HCT116 (cell line): ENCODE measurements at regions not wholly inside any gene's neighbourhood (a gene's known extent, or its start where the extent isn't known, plus 50 kb on each side); places are given as distances from the start of the nearest gene placed in this dataset.

Experiments
- ATAC-seq: fragments of 200-7000 bp; cut with Tn5 transposase; 2 replicates; pipeline ENCODE4 v1.9.1; 2020; ENCODE audit warnings: mild to moderate bottlenecking, moderate library complexity
- BruUV-seq: library from RNA; stranded (reverse); fragments of 400-500 nt; replicated peaks from 2 replicates; lab custom pipeline; 2021; lab: Mats Ljungman, UMichigan
- CTCF ChIA-PET: fragments of 300-600 bp; sonication (Branson Sonifier 250); formaldehyde crosslinking; loops from one replicate; lab custom pipeline; 2021; ENCODE audit warnings: antibody characterized with exemption; lab: Charles Lee
- POLR2A ChIA-PET: fragments of 300-600, 350-600 bp; sonication (Branson Sonifier 250); formaldehyde crosslinking; loops from one replicate; lab custom pipeline; 2021; ENCODE audit warnings: antibody characterized with exemption; lab: Charles Lee
- RAD21 ChIA-PET, 2 experiments: fragments of 300-600 bp; sonication (Branson Sonifier 250); formaldehyde crosslinking; loops; one replicate each; lab custom pipeline; 2023; ENCODE audit warnings: low total read pairs in 2 of 2; ENCODE audit not compliant: uncharacterized antibody in 2 of 2, unreplicated experiment in 2 of 2, low non-redundant PET in 1 of 2; lab: Charles Lee
- DNase-seq: peaks from one replicate; pipeline ENCODE4 v3.0.0-alpha.2; 2010; ENCODE audit warnings: low read depth, low spot score
- H2AFZ ChIP-seq: fragments of 200-600 bp; shearing (Covaris generic), sonication (generic); 2 replicates; pipeline ENCODE4 v1.6.1; 2017; ENCODE audit warnings: low read depth, mixed run types, mixed read lengths, antibody characterized with exemption, low read length; ENCODE audit not compliant: poor library complexity, severe bottlenecking
- H3K27ac ChIP-seq: 2 replicates; pipeline ENCODE4 v1.5.1; 2012; ENCODE audit warnings: low read depth, low read length
- H3K27me3 ChIP-seq: fragments of 200-600 bp; sonication (generic); 2 replicates; pipeline ENCODE4 v1.6.1; 2016; ENCODE audit warnings: mixed run types, low read length, mixed read lengths; ENCODE audit not compliant: insufficient read depth
- H3K36me3 ChIP-seq, 2 experiments: fragments of 200-500 bp in 1 of 2; fragments of 200-600 bp in 1 of 2; sonication (Bioruptor generic) in 1 of 2; sonication (generic) in 1 of 2; 2 replicates each; pipeline versions ENCODE4 v1.5.1 to v1.6.1; 2014 to 2016; ENCODE audit warnings: low read length in 2 of 2, inconsistent platforms in 1 of 2, mixed read lengths in 1 of 2, mixed run types in 1 of 2; ENCODE audit not compliant: insufficient read depth in 2 of 2, control insufficient read depth in 1 of 2
- H3K4me1 ChIP-seq, 2 experiments: fragments of 200-600 bp in 1 of 2; sonication (generic) in 1 of 2; 2 replicates each; pipeline versions ENCODE4 v1.5.1 to v1.6.1; 2012 to 2017; ENCODE audit warnings: low read length in 2 of 2, inconsistent platforms in 1 of 2, mild to moderate bottlenecking in 1 of 2, mixed read lengths in 1 of 2, mixed run types in 1 of 2, moderate library complexity in 1 of 2; ENCODE audit not compliant: insufficient read depth in 2 of 2, control insufficient read depth in 1 of 2
- H3K4me2 ChIP-seq: fragments of 200-600 bp; sonication (generic); 2 replicates; pipeline ENCODE4 v1.6.1; 2017; ENCODE audit warnings: mixed run types, low read length, mixed read lengths
- H3K4me3 ChIP-seq, 2 experiments: fragments of 200-600 bp in 1 of 2; sonication (generic) in 1 of 2; replicated peaks in 1 of 2; 2 replicates each; pipeline ENCODE4 v1.5.1; 2011 to 2016; ENCODE audit warnings: low read length in 2 of 2, control low read depth in 1 of 2, low read depth in 1 of 2, mild to moderate bottlenecking in 1 of 2, mixed read lengths in 1 of 2, mixed run types in 1 of 2
- H3K79me2 ChIP-seq: fragments of 200-600 bp; sonication (generic); 2 replicates; pipeline ENCODE4 v1.6.1; 2017; ENCODE audit warnings: mild to moderate bottlenecking, mixed run types, low read length, moderate library complexity, mixed read lengths; ENCODE audit not compliant: insufficient read depth
- H3K9ac ChIP-seq: fragments of 200-600 bp; sonication (generic); 2 replicates; pipeline ENCODE4 v1.6.1; 2016; ENCODE audit warnings: low read length, mixed read lengths
- H3K9me2 ChIP-seq: fragments of 200-600 bp; sonication (generic), shearing (Covaris generic); 2 replicates; pipeline ENCODE4 v1.6.1; 2017; ENCODE audit warnings: mixed run types, mild to moderate bottlenecking, moderate library complexity; ENCODE audit not compliant: insufficient read depth
- H3K9me3 ChIP-seq, 2 experiments: fragments of 200-500 bp in 1 of 2; fragments of 200-600 bp in 1 of 2; sonication (Bioruptor generic) in 1 of 2; sonication (generic) in 1 of 2; 2 replicates each; pipeline ENCODE4 v1.6.1; 2014 to 2017; ENCODE audit warnings: low read length in 2 of 2, mixed read lengths in 2 of 2, inconsistent platforms in 1 of 2, low read depth in 1 of 2, mild to moderate bottlenecking in 1 of 2, mixed run types in 1 of 2, moderate library complexity in 1 of 2; ENCODE audit not compliant: control insufficient read depth in 1 of 2, insufficient read depth in 1 of 2
- H4K20me1 ChIP-seq: fragments of 200-600 bp; sonication (generic), shearing (Covaris generic); 2 replicates; pipeline ENCODE4 v1.6.1; 2017; ENCODE audit warnings: mixed run types, mild to moderate bottlenecking, moderate library complexity; ENCODE audit not compliant: insufficient read depth
- ATF3 ChIP-seq: IDR thresholded peaks from 2 replicates; pipeline ENCODE4 v1.6.1; 2012
- CBX3 ChIP-seq: IDR thresholded peaks from 2 replicates; pipeline ENCODE4 v1.6.1; 2012; ENCODE audit warnings: low read depth
- EGR1 ChIP-seq: IDR thresholded peaks from 2 replicates; pipeline ENCODE4 v1.6.1; 2012; ENCODE audit warnings: low read depth
- EZH2 ChIP-seq: fragments of 200-600 bp; sonication (generic); IDR thresholded peaks from 2 replicates; pipeline ENCODE4 v1.6.1; 2017; ENCODE audit warnings: antibody characterized with exemption, mixed run types
- FOSL1 ChIP-seq: IDR thresholded peaks from 2 replicates; pipeline ENCODE4 v1.6.1; 2012; ENCODE audit warnings: low read depth
- JUND ChIP-seq: IDR thresholded peaks from 2 replicates; pipeline ENCODE4 v1.6.1; 2012
- POLR2A ChIP-seq: IDR thresholded peaks from 2 replicates; pipeline ENCODE4 v1.7.0; 2011; ENCODE audit warnings: borderline replicate concordance; ENCODE audit not compliant: insufficient read depth, insufficient read length; ENCODE audit errors: extremely low read depth
- POLR2AphosphoS5 ChIP-seq: IDR thresholded peaks from 2 replicates; pipeline ENCODE4 v1.6.1; 2011; ENCODE audit warnings: mild to moderate bottlenecking, low read depth, low read length, moderate library complexity
- RAD21 ChIP-seq: IDR thresholded peaks from 2 replicates; pipeline ENCODE4 v1.6.1; 2012; ENCODE audit warnings: low read depth, mild to moderate bottlenecking
- SIN3A ChIP-seq: IDR thresholded peaks from 2 replicates; pipeline ENCODE4 v1.6.1; 2012; ENCODE audit warnings: low read depth
- SP1 ChIP-seq: IDR thresholded peaks from 2 replicates; pipeline ENCODE4 v1.6.1; 2012; ENCODE audit warnings: low read depth
- YY1 ChIP-seq: IDR thresholded peaks from 2 replicates; pipeline ENCODE4 v1.6.1; 2011; ENCODE audit warnings: low read length, low read depth, moderate library complexity, mild to moderate bottlenecking; ENCODE audit not compliant: insufficient replicate concordance; ENCODE audit errors: extremely low read depth
- ZFX ChIP-seq: fragments of 450-650 bp; IDR thresholded peaks from 2 replicates; pipeline ENCODE4 v1.6.1; 2017
- ZNF274 ChIP-seq: fragments of 200-500 bp; sonication (Bioruptor generic); IDR thresholded peaks from 2 replicates; pipeline ENCODE4 v1.6.1; 2014; ENCODE audit warnings: mild to moderate bottlenecking, low read depth, low read length, inconsistent platforms
- intact Hi-C: fragments of 100-400 bp; cut with micrococcal nuclease; formaldehyde crosslinking; loops from 2 replicates; pipeline ENCODE4 v1.10.0; 2022
- TF ChIP-seq, protein P1 (sequence below): IDR thresholded peaks from 2 replicates; pipeline ENCODE4 v1.6.1; 2012; ENCODE audit warnings: low read depth
- TF ChIP-seq, protein P2 (sequence below): IDR thresholded peaks from 2 replicates; pipeline ENCODE4 v1.6.1; 2011; ENCODE audit warnings: mild to moderate bottlenecking, low read length, moderate library complexity; ENCODE audit not compliant: insufficient replicate concordance; ENCODE audit errors: extremely low read depth

DNA sequence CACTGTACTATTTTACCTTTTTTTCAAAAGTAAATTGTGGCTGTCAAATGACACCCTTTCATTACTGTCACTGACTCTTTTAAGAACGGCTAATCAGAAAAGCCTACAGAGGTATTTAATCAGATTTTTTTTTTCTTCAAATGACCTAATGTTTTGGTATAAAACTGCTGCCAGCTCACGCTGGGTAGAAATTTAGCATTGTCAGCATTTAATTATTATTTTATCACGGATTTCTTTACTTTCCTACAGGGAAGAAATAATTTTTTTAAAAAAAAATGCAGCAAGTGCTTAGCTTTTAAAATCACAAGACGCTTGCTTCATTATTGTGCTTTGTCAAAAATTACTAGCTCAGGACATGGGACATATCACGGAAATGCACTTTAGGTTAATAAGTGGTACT, 149.1 kb upstream of the FOXN3 start:
- Histone ChIP-seq H3K4me2 (no peak overlapping the region), H3K79me2 (no peaks in the 10 kb centered on the region), H3K9ac (no peak overlapping the region), H3K27ac (no peak overlapping the region), H3K4me1 (no peaks in the 10 kb centered on the region), H2AFZ (no peak overlapping the region), H3K36me3 (no peaks in the 10 kb centered on the region), H3K9me2 (no peaks in the 10 kb centered on the region), H3K27me3 (no peaks in the 10 kb centered on the region), H3K4me3 (no peak overlapping the region), H3K9me3 (no peaks in the 10 kb centered on the region), H4K20me1 (no peaks in the 10 kb centered on the region)
- DNase-seq = no peak
- BruUV-seq = no TSS peak
- ChIA-PET RAD21 (no interaction called here), POLR2A (no interaction called here), CTCF (no interaction called here)
- intact Hi-C loops = no loop called here
- no peak for ATAC-seq
- no peak for TF ChIP-seq SIN3A

- Histone ChIP-seq H3K27ac (no peak overlapping the region), H4K20me1 (no peaks in the 10 kb centered on the region), H3K27me3 (no peaks in the 10 kb centered on the region), H3K9me2 (no peaks in the 10 kb centered on the region), H3K4me2 (no peak overlapping the region), H2AFZ (no peak overlapping the region), H3K4me1 (no peaks in the 10 kb centered on the region), H3K9ac (no peak overlapping the region), H3K9me3 (no peaks in the 10 kb centered on the region), H3K4me3 (no peak overlapping the region)
- intact Hi-C loops = no loop called here
- no peak for DNase-seq
- POLR2A ChIA-PET = no interaction called here
- ATAC-seq = no peak
- TF ChIP-seq SP1 (no peak), EGR1 (no peak), SIN3A (no peak), ZFX (no peak), POLR2A (no peak), FOSL1 (no peak), ATF3 (no peak), POLR2AphosphoS5 (no peak), YY1 (no peak), CBX3 (no peak), ZNF274 (no peak), JUND (no peak), EZH2 (no peak), RAD21 (no peak)
- TF ChIP-seq, protein P1, sequence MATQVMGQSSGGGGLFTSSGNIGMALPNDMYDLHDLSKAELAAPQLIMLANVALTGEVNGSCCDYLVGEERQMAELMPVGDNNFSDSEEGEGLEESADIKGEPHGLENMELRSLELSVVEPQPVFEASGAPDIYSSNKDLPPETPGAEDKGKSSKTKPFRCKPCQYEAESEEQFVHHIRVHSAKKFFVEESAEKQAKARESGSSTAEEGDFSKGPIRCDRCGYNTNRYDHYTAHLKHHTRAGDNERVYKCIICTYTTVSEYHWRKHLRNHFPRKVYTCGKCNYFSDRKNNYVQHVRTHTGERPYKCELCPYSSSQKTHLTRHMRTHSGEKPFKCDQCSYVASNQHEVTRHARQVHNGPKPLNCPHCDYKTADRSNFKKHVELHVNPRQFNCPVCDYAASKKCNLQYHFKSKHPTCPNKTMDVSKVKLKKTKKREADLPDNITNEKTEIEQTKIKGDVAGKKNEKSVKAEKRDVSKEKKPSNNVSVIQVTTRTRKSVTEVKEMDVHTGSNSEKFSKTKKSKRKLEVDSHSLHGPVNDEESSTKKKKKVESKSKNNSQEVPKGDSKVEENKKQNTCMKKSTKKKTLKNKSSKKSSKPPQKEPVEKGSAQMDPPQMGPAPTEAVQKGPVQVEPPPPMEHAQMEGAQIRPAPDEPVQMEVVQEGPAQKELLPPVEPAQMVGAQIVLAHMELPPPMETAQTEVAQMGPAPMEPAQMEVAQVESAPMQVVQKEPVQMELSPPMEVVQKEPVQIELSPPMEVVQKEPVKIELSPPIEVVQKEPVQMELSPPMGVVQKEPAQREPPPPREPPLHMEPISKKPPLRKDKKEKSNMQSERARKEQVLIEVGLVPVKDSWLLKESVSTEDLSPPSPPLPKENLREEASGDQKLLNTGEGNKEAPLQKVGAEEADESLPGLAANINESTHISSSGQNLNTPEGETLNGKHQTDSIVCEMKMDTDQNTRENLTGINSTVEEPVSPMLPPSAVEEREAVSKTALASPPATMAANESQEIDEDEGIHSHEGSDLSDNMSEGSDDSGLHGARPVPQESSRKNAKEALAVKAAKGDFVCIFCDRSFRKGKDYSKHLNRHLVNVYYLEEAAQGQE = no peak
- TF ChIP-seq, protein P2, sequence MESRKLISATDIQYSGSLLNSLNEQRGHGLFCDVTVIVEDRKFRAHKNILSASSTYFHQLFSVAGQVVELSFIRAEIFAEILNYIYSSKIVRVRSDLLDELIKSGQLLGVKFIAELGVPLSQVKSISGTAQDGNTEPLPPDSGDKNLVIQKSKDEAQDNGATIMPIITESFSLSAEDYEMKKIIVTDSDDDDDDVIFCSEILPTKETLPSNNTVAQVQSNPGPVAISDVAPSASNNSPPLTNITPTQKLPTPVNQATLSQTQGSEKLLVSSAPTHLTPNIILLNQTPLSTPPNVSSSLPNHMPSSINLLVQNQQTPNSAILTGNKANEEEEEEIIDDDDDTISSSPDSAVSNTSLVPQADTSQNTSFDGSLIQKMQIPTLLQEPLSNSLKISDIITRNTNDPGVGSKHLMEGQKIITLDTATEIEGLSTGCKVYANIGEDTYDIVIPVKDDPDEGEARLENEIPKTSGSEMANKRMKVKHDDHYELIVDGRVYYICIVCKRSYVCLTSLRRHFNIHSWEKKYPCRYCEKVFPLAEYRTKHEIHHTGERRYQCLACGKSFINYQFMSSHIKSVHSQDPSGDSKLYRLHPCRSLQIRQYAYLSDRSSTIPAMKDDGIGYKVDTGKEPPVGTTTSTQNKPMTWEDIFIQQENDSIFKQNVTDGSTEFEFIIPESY = no peak
- TF ChIP-seq, all 23 proteins: peak for 0
- ChIA-PET RAD21 (no interaction called here), CTCF (no interaction called here)
- no peaks in the 10 kb centered on the region for H3K36me3 ChIP-seq
- no TSS peak for BruUV-seq
- H3K79me2 ChIP-seq = no peaks in the 10 kb centered on the region
Measured at GRCh38 chr14:89565607-89566006, 148.6 kb upstream of the FOXN3 start.
